D721Med (cell line): ENCODE measurements at regions not wholly inside any gene's neighbourhood (a gene's known extent, or its start where the extent isn't known, plus 50 kb on each side); places are given as distances from the start of the nearest gene placed in this dataset.

Experiments used
- DNase-seq: peaks from one replicate; pipeline ENCODE4 v3.0.0; 2011; ENCODE audit warnings: low spot score; ENCODE audit not compliant: insufficient read length
- FAIRE-seq: peaks from 2 replicates; lab custom pipeline; 2011; peaks lifted over from hg19 to GRCh38; lab: Jason Lieb, UNC
- CTCF ChIP-seq: IDR thresholded peaks from 2 replicates; pipeline ENCODE4 v1.5.1; 2012; ENCODE audit warnings: mild to moderate bottlenecking, control low read depth; ENCODE audit not compliant: insufficient read depth; ENCODE audit errors: missing control alignments

GRCh38 chr10:120336911-120337540 is 120.0 kb upstream of the PLPP4 start:
- FAIRE-seq (no peak), DNase-seq (no peak)
- peak; percentile 78 for TF ChIP-seq CTCF

- FAIRE-seq (no peak), DNase-seq (no peak)
- no peak for TF ChIP-seq CTCF
Measured at GRCh38 chr10:120342115-120342714, 114.8 kb upstream of the PLPP4 start.

- no peak for TF ChIP-seq CTCF
- DNase-seq (no peak), FAIRE-seq (no peak)
Measured at GRCh38 chr10:120345186-120345585, 111.8 kb upstream of the PLPP4 start.

GRCh38 chr10:120347644-120348043 is 109.4 kb upstream of the PLPP4 start:
- no peak for TF ChIP-seq CTCF
- DNase-seq = no peak

GRCh38 chr10:120349069-120349468 is 108.0 kb upstream of the PLPP4 start:
- FAIRE-seq (no peak), DNase-seq (no peak)
- no peak for TF ChIP-seq CTCF

More at GRCh38 chr10:120347644-120348043, 109.4 kb upstream of the PLPP4 start:
- FAIRE-seq = no peak

GRCh38 chr10:120355425-120355824 is 101.6 kb upstream of the PLPP4 start:
- DNase-seq = no peak
- FAIRE-seq = no peak
- no peak for TF ChIP-seq CTCF

GRCh38 chr10:120360571-120360970 is 96.5 kb upstream of the PLPP4 start:
- DNase-seq (no peak), FAIRE-seq (no peak)
- TF ChIP-seq CTCF = no peak
